HG02798 (cell line): ENCODE measurements at regions not wholly inside any gene's neighbourhood (a gene's known extent, or its start where the extent isn't known, plus 50 kb on each side); places are given as distances from the start of the nearest gene placed in this dataset.
"Not testable (repeated sequence)": the region's sequence is repeated elsewhere in the genome, so short reads cannot be mapped to it uniquely, and the experiment has no call there.

ENCODE experiments used
- ATAC-seq: cut with Tn5 transposase; IDR thresholded peaks from one replicate; pipeline ENCODE4 v1.9.1; 2021; ENCODE audit warnings: mild to moderate bottlenecking; ENCODE audit not compliant: unreplicated experiment, poor library complexity

GRCh38 chr14:44730860-44731259 is 223.8 kb upstream of the FSCB start:
- no peak for ATAC-seq

GRCh38 chr14:44721395-44721794 is 214.3 kb upstream of the FSCB start:
- not testable (repeated sequence) for ATAC-seq

GRCh38 chr14:44720707-44721106 is 213.6 kb upstream of the FSCB start:
- no peak for ATAC-seq

GRCh38 chr14:44712024-44712815 is 205.1 kb upstream of the FSCB start:
- ATAC-seq, result no peak

GRCh38 chr14:44701563-44702263 is 194.6 kb upstream of the FSCB start:
- no peak for ATAC-seq

GRCh38 chr14:44700694-44701093 is 193.6 kb upstream of the FSCB start:
- no peak for ATAC-seq

GRCh38 chr14:44700184-44700583 is 193.1 kb upstream of the FSCB start:
- ATAC-seq, result no peak

- no peak for ATAC-seq
These were observed 192.3 kb upstream of the FSCB start for GRCh38 chr14:44699391-44699790.

GRCh38 chr14:44669496-44669895 is 162.4 kb upstream of the FSCB start:
- no peak for ATAC-seq

GRCh38 chr14:44663136-44663535 is 156.1 kb upstream of the FSCB start:
- no peak for ATAC-seq

GRCh38 chr14:44662250-44662891 is 155.3 kb upstream of the FSCB start:
- ATAC-seq, result no peak

GRCh38 chr14:44658389-44658696 is 151.3 kb upstream of the FSCB start:
- no peak for ATAC-seq

GRCh38 chr14:44657696-44658388 is 150.8 kb upstream of the FSCB start:
- ATAC-seq, result no peak

GRCh38 chr14:44657203-44657602 is 150.1 kb upstream of the FSCB start:
- ATAC-seq, result no peak

GRCh38 chr14:44654591-44654990 is 147.5 kb upstream of the FSCB start:
- ATAC-seq, result no peak

GRCh38 chr14:44653641-44654040 is 146.6 kb upstream of the FSCB start:
- ATAC-seq, result no peak

- no peak for ATAC-seq
These were observed 145.6 kb upstream of the FSCB start for GRCh38 chr14:44652640-44653039.

- ATAC-seq, result no peak
These were observed 142.0 kb upstream of the FSCB start for GRCh38 chr14:44649061-44649460.

- ATAC-seq, result no peak
These were observed 133.3 kb upstream of the FSCB start for GRCh38 chr14:44640416-44640815.

GRCh38 chr14:44639781-44640385 is 132.8 kb upstream of the FSCB start:
- ATAC-seq, result no peak

GRCh38 chr14:44634692-44635091 is 127.6 kb upstream of the FSCB start:
- no peak for ATAC-seq
